ENCODE measurements at regions not wholly inside any gene's neighbourhood (a gene's known extent, or its start where the extent isn't known, plus 50 kb on each side); places are given as distances from the start of the nearest gene placed in this dataset.

DNA sequence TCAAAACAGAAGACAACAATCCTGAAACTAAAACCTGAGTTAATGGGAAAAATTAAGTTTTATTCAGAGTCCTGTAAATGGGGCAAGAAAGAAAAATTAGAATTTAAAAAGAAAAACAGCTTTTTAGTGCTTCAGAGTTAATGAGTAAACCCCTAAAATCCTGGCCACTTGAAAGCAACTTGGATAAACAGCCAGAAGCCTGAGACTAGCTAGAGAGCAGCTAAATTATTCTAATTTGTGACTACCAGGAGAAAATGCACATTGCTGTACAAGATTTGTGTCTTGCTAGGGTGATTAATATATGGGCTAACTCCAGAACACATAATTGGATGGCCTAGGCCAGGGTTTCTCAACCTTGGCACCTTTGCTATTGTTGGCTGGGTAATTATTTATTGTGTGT lies 62.4 kb upstream of the ARG1 start:
- no peak overlapping the region for H3K4me3 ChIP-seq (ENCODE audit: low read depth, low read length)
- DNase-seq (no peak), ATAC-seq (ENCODE audit: low read depth in 2 of 2) (no peak)
- peaks cover 0 to 4% (median 3%) of the 10 kb centered on the region in 4 donors for H3K4me1 Mint-ChIP-seq
- no peak overlapping the region for H3K4me3 Mint-ChIP-seq
- H3K27me3 ChIP-seq (ENCODE audit: control insufficient read depth, insufficient read depth, low read length) = no peaks in the 10 kb centered on the region
- H3K9me3 ChIP-seq (ENCODE audit: control insufficient read depth in 2 of 2, low read length in 2 of 2) = no peaks in the 10 kb centered on the region
- no peaks in the 10 kb centered on the region for H3K36me3 ChIP-seq (ENCODE audit: control insufficient read depth, insufficient read depth, low read length)
- H3K36me3 Mint-ChIP-seq = no peaks in the 10 kb centered on the region
- H3K27ac ChIP-seq (ENCODE audit: insufficient read depth, low read length, poor library complexity, severe bottlenecking) = no peak overlapping the region
- H3K4me1 ChIP-seq (ENCODE audit: control insufficient read depth, insufficient read depth, low read length, poor library complexity, severe bottlenecking) = no peaks in the 10 kb centered on the region
- H3K27me3 Mint-ChIP-seq = no peaks in the 10 kb centered on the region
- H3K27ac Mint-ChIP-seq = no peak overlapping the region
- peaks cover 0 to 5% (median 0%) of the 10 kb centered on the region in 7 donors for H3K9me3 Mint-ChIP-seq

DNA sequence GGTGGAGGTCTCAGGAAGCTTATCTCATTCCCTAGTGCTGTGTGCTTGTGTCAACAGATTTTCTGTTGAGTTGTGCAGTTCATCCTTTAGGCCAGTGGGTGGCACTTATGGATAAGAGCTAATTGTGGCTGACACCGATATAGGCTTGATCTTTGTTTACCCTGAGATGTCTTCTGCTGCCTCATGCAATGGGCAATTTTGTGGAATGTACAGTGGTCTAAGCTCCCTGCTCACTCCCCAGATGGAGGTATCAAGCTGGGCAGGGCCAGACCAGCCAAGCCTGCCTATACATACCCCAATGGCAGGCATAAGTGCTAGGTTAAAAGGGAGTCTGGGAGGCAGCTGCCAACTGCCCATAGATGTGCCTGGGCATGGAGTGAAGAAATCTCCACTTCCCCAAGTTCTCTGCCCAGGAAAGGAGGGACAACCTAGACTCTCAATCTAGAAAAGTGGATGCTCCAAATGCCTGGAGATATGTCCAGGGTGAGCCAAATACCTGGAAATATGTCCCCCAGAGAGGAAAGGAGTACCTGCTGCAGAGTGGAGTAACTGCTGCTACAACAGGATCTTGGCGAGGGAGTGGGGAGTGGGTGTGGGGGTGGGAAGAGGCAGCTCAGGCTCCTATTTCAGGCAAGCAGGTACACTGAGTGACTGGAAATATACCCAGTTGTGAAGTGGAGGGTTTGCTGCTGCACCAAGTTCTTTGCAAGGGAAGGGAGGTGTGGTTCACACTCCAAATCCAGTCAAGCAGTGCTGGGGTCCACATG lies 53.2 kb upstream of the ARG1 start:
- Mint-ChIP-seq H3K4me1 (peaks cover 0 to 14% (median 5%) of the 10 kb centered on the region in 4 donors), H3K36me3 (no peaks in the 10 kb centered on the region), H3K27me3 (peaks cover 5% of the 10 kb centered on the region), H3K9me3 (peaks cover 0 to 5% (median 0%) of the 10 kb centered on the region in 7 donors), H3K27ac (no peak overlapping the region), H3K4me3 (no peak overlapping the region)
- Histone ChIP-seq H3K27me3 (ENCODE audit: control insufficient read depth, insufficient read depth, low read length) (peaks cover 5% of the 10 kb centered on the region), H3K9me3 (ENCODE audit: control insufficient read depth in 2 of 2, low read length in 2 of 2) (peaks cover 0 to 1% of the 10 kb centered on the region in 2 experiments), H3K4me3 (ENCODE audit: low read depth, low read length) (no peak overlapping the region), H3K4me1 (ENCODE audit: control insufficient read depth, insufficient read depth, low read length, poor library complexity, severe bottlenecking) (no peaks in the 10 kb centered on the region), H3K36me3 (ENCODE audit: control insufficient read depth, insufficient read depth, low read length) (no peaks in the 10 kb centered on the region), H3K27ac (ENCODE audit: insufficient read depth, low read length, poor library complexity, severe bottlenecking) (no peak overlapping the region)
- DNase-seq (peak; percentile 14 to 68 (median 52)), ATAC-seq (ENCODE audit: low read depth in 2 of 2) (peak; percentile 87 to 88)
